RWPE2 (cell line): ENCODE measurements at regions not wholly inside any gene's neighbourhood (a gene's known extent, or its start where the extent isn't known, plus 50 kb on each side); places are given as distances from the start of the nearest gene placed in this dataset.

Source experiments
- ATAC-seq: fragments of 200-7000 bp; cut with Tn5 transposase; 3 replicates; pipeline ENCODE4 v1.9.1; 2021; ENCODE audit warnings: low read depth
- DNase-seq: peaks from one replicate; pipeline ENCODE4 v3.0.0-alpha.2; 2020; ENCODE audit warnings: low spot score
- H3K27ac ChIP-seq: fragments of 450-650 bp; 2 replicates; pipeline ENCODE4 v1.5.1; 2017; ENCODE audit warnings: mild to moderate bottlenecking; ENCODE audit not compliant: poor library complexity, severe bottlenecking
- H3K27me3 ChIP-seq: fragments of 250-450 bp; sonication (Bioruptor Pico); 2 replicates; pipeline ENCODE4 v1.5.1; 2021; ENCODE audit warnings: mild to moderate bottlenecking, moderate library complexity; ENCODE audit not compliant: insufficient read depth, poor library complexity, severe bottlenecking
- H3K36me3 ChIP-seq: fragments of 250-450 bp; sonication (Bioruptor Pico); 2 replicates; pipeline ENCODE4 v1.5.1; 2020; ENCODE audit warnings: low read depth, mild to moderate bottlenecking, moderate library complexity
- H3K4me1 ChIP-seq: fragments of 250-450 bp; sonication (Bioruptor Pico); 2 replicates; pipeline ENCODE4 v1.5.1; 2021; ENCODE audit warnings: mild to moderate bottlenecking, moderate library complexity; ENCODE audit not compliant: insufficient read depth, poor library complexity, severe bottlenecking
- H3K4me3 ChIP-seq: fragments of 250-450 bp; sonication (Bioruptor Pico); 2 replicates; pipeline ENCODE4 v1.5.1; 2021; ENCODE audit warnings: mild to moderate bottlenecking, moderate library complexity; ENCODE audit not compliant: severe bottlenecking
- H3K9me3 ChIP-seq: fragments of 250-450 bp; sonication (Bioruptor Pico); 2 replicates; pipeline ENCODE4 v1.5.1; 2021; ENCODE audit warnings: mild to moderate bottlenecking, moderate library complexity; ENCODE audit not compliant: severe bottlenecking
- CTCF ChIP-seq: fragments of 450-650 bp; IDR thresholded peaks from one replicate; pipeline ENCODE4 v1.5.1; 2017; ENCODE audit warnings: mild to moderate bottlenecking, moderate library complexity; ENCODE audit not compliant: poor library complexity, severe bottlenecking

DNA sequence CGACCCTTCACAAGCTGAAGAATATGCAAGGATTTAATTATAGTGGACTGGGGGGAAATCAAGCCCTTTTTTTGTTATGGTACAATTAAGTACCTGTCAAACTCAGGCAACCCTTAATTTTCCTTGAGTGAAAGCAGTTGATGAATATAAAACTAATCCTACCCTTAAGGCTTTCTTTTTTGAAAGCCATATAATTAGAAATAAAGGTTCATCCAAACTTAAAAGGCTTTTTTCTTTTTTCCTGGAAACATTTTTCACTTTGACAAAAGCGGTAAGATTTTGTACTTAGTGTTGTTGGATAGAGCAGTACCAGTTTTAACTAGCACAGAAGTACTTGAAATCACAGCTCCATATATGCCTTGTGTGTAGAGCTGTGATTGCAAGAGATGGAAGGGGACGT, 91.9 kb upstream of the MANSC4 start:
- no peaks in the 10 kb centered on the region for H3K4me1 ChIP-seq
- DNase-seq (no peak), ATAC-seq (no peak)
- no peaks in the 10 kb centered on the region for H3K27me3 ChIP-seq
- no peak for TF ChIP-seq CTCF
- H3K4me3 ChIP-seq, result no peak overlapping the region
- H3K9me3 ChIP-seq, result no peaks in the 10 kb centered on the region
- no peaks in the 10 kb centered on the region for H3K36me3 ChIP-seq
- H3K27ac ChIP-seq, result no peak overlapping the region

DNA sequence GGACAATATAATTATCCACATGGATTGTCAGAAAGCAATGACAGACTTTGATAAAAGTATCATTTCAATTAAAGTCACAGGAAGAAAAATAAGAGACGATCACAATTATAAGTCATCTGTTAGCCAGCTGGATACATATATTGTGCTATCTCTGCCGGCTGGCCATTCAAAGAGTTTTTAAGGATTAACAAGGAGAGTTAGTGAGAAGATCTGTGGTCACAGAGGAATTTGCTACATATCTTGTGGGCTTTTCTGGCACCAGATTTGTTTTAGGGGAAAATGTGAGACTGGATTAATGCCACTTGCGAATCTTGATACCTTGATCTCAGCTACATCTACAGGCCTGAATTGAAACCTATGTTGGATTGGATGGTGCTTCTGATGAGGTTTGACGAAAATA, 90.9 kb upstream of the MANSC4 start:
- no peaks in the 10 kb centered on the region for H3K36me3 ChIP-seq
- DNase-seq (no peak), ATAC-seq (no peak)
- H3K27ac ChIP-seq, result no peak overlapping the region
- no peaks in the 10 kb centered on the region for H3K9me3 ChIP-seq
- no peaks in the 10 kb centered on the region for H3K27me3 ChIP-seq
- no peaks in the 10 kb centered on the region for H3K4me1 ChIP-seq
- TF ChIP-seq CTCF, result no peak
- no peak overlapping the region for H3K4me3 ChIP-seq

DNA sequence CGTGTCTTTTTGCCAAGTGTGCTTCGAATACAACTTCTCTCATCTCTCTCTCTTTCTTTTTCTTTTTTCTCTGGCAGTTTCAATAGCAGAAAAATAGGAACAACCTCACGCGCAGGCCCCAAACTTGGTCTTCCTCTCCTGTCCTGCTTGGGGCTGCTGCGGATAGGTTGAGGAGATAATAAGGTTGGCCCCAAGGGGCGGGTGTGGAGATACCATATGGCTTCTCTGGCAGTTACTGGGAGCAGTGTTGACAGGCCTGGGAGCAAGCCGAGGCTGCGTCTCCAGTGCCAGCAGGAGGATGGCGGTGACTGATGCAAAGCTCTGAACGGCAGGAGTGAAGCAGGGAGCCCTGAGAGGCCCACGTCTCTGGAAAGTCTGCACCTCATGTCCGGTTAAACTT, 89.5 kb upstream of the MANSC4 start:
- DNase-seq (no peak), ATAC-seq (no peak)
- no peak for TF ChIP-seq CTCF
- H3K27me3 ChIP-seq, result no peaks in the 10 kb centered on the region
- no peak overlapping the region for H3K4me3 ChIP-seq
- H3K27ac ChIP-seq, result no peak overlapping the region
- H3K36me3 ChIP-seq, result no peaks in the 10 kb centered on the region
- no peaks in the 10 kb centered on the region for H3K9me3 ChIP-seq
- H3K4me1 ChIP-seq, result no peaks in the 10 kb centered on the region

- H3K36me3 ChIP-seq, result no peaks in the 10 kb centered on the region
- no peak overlapping the region for H3K4me3 ChIP-seq
- DNase-seq, result no peak
- H3K4me1 ChIP-seq, result no peaks in the 10 kb centered on the region
- TF ChIP-seq CTCF, result no peak
- no peak for ATAC-seq
- H3K27me3 ChIP-seq, result no peaks in the 10 kb centered on the region
- H3K27ac ChIP-seq, result no peak overlapping the region
- no peaks in the 10 kb centered on the region for H3K9me3 ChIP-seq
These were observed 88.1 kb upstream of the MANSC4 start for GRCh38 chr12:27868139-27868538.

GRCh38 chr12:27866373-27867101, 86.5 kb upstream of the MANSC4 start:
- TF ChIP-seq CTCF, result no peak
- Histone ChIP-seq H3K27me3 (no peaks in the 10 kb centered on the region), H3K4me1 (no peaks in the 10 kb centered on the region), H3K27ac (no peak overlapping the region), H3K36me3 (no peaks in the 10 kb centered on the region), H3K9me3 (no peaks in the 10 kb centered on the region), H3K4me3 (no peak overlapping the region)
- ATAC-seq (no peak), DNase-seq (no peak)
